GM19372 (cell line): ENCODE measurements at regions not wholly inside any gene's neighbourhood (a gene's known extent, or its start where the extent isn't known, plus 50 kb on each side); places are given as distances from the start of the nearest gene placed in this dataset.

Source experiments
- ATAC-seq: cut with Tn5 transposase; IDR thresholded peaks from one replicate; pipeline ENCODE4 v1.9.1; 2021; ENCODE audit warnings: mild to moderate bottlenecking, low read depth, moderate library complexity; ENCODE audit not compliant: unreplicated experiment

GRCh38 chr3:145983101-145983500, 177.9 kb downstream of the PLOD2 start:
- ATAC-seq, result no peak
